GM19452 (cell line): ENCODE measurements at regions not wholly inside any gene's neighbourhood (a gene's known extent, or its start where the extent isn't known, plus 50 kb on each side); places are given as distances from the start of the nearest gene placed in this dataset.
"Not testable (repeated sequence)": the region's sequence is repeated elsewhere in the genome, so short reads cannot be mapped to it uniquely, and the experiment has no call there.

Experiments used
- ATAC-seq: cut with Tn5 transposase; IDR thresholded peaks from one replicate; pipeline ENCODE4 v1.9.1; 2021; ENCODE audit not compliant: unreplicated experiment

DNA sequence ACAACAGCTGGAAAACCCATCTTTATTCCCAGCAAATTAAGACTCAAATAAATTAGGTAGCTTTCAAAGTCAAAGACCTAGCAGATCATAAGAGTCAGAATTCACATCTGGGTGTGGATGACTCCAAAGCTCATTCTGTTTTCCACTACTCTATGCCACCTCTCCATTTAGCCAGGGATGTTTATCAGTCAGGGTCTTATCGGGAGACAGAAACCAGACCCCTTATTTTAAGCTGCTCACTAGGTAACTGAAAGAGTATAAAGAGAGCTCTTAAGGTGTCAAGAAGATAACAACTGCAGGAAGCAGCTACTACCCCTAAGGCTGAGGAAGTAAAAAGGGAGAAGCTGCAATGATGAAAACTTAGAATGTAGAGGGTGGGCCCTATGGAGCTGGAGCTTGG, 333.7 kb upstream of the KLF3 start:
- ATAC-seq: no peak

DNA sequence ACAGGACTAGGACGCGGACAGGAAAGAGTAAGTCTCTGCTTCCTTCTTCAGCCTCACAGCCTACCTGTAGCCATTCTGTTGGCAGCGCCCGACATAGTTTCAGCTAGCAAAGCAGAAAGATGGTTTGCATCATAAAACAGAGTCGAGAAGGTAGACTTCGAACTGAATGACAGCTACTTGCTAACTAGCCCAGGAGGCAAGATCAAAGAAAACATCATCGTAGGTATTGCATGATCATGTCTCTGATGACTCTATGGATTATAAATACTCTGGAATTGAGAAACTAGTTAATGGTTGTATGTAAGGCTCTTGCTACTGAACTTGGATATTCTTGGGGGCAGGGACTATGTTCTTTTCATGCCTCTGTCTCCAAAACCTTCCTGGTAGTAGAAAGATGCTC, 333.1 kb upstream of the KLF3 start:
- ATAC-seq: no peak

- ATAC-seq: no peak
Measured at GRCh38 chr4:38332699-38333098, 331.3 kb upstream of the KLF3 start.

GRCh38 chr4:38333219-38333618, 330.8 kb upstream of the KLF3 start:
- no peak for ATAC-seq

GRCh38 chr4:38334791-38335190, 329.2 kb upstream of the KLF3 start:
- no peak for ATAC-seq

GRCh38 chr4:38338939-38339338, 325.1 kb upstream of the KLF3 start:
- not testable (repeated sequence) for ATAC-seq

GRCh38 chr4:38343608-38344007, 320.4 kb upstream of the KLF3 start:
- ATAC-seq: no peak

GRCh38 chr4:38344929-38345328, 319.1 kb upstream of the KLF3 start:
- no peak for ATAC-seq

GRCh38 chr4:38347251-38347650, 316.7 kb upstream of the KLF3 start:
- no peak for ATAC-seq

GRCh38 chr4:38354421-38354820, 309.6 kb upstream of the KLF3 start:
- no peak for ATAC-seq

DNA sequence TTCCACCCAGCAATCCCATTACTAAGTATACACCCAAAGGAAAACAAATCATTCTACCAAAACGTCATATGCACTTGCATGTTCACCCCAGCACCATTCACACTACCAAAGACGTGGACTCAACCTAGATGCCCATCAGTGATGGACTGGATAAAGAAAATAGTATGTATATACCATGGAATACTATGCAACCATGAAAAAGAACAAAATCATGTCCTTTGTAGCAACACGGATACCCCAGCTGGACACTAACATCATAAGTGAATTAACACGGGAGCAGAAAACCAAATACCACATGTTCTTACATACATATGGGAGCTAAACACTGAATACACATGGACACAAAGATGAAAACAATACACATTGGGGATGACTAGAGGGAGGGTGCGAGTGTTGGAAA, 309.1 kb upstream of the KLF3 start:
- ATAC-seq: no peak

- no peak for ATAC-seq
Measured at GRCh38 chr4:38356686-38357085, 307.3 kb upstream of the KLF3 start.

DNA sequence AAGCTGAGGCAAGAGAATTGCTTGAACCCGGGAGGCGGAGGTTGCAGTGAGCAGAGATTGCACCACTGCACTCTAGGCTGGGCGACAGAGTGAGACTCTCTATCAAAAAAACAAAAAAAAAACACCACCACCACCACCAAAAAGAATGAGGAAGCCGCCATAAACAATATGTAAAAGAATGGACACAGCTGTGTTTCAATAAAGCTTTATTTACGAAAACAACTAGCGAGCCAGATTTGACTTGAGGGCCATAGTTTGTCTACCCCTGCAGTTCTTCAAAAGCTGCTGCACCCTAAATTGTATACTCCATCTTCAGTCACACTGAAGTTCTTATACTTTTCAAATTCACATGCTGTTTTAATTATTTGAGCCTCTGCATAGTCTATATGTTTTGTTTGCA, 306.5 kb upstream of the KLF3 start:
- no peak for ATAC-seq

GRCh38 chr4:38359113-38359512, 304.9 kb upstream of the KLF3 start:
- ATAC-seq: no peak

- ATAC-seq: no peak
Measured at GRCh38 chr4:38360201-38360600, 303.8 kb upstream of the KLF3 start.

- ATAC-seq: no peak
Measured at GRCh38 chr4:38364383-38364963, 299.5 kb upstream of the KLF3 start.

- no peak for ATAC-seq
Measured at GRCh38 chr4:38365261-38365660, 298.7 kb upstream of the KLF3 start.

DNA sequence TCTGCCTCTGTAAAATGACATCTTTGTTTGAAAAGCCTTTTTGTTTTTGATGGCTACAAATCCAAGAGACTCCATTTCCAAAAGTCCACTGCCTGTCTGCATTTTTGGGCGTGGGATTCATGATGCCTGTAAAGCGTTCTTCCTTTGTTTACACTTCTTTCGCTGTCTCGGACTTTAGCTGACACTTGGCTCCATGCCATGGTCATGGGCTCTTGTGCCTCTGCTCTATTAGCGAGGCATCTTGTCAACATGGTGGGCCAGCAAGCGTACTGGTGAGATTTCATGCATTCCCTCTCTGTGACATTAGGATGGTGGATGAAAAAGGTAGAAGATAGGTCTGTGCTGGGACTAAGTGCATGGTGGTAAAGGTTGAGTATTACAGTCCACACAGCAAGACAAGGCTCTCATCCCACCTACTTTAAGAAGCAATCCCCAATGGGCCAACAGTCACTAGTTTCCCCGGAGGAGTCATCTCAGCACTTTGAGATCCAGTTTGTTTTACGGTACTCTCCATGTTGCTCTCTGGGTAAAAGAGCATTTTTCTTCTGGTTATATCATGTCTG, 298.2 kb upstream of the KLF3 start:
- no peak for ATAC-seq

- ATAC-seq: no peak
Measured at GRCh38 chr4:38366456-38366855, 297.5 kb upstream of the KLF3 start.

- ATAC-seq: no peak
Measured at GRCh38 chr4:38366997-38367396, 297.0 kb upstream of the KLF3 start.

GRCh38 chr4:38367642-38368174, 296.3 kb upstream of the KLF3 start:
- ATAC-seq: no peak

DNA sequence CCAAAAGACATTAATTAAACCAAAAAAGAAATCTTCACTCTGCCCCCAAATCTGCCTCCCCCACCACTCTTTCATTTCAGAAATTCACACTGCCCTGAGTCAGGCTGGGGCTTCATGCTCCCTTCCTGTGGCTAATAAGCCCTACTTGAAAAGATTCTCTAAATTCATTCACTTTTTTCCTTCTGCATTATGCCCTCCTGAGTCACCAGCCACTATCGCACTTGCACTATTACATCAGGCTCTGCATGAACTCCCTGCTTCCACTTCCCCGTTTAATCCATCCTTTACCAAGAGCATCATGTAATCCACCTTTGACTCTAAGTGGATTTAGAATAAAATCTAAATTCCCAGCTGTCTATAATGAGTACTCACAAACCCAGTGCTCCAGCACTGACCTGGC, 295.4 kb upstream of the KLF3 start:
- ATAC-seq: no peak

DNA sequence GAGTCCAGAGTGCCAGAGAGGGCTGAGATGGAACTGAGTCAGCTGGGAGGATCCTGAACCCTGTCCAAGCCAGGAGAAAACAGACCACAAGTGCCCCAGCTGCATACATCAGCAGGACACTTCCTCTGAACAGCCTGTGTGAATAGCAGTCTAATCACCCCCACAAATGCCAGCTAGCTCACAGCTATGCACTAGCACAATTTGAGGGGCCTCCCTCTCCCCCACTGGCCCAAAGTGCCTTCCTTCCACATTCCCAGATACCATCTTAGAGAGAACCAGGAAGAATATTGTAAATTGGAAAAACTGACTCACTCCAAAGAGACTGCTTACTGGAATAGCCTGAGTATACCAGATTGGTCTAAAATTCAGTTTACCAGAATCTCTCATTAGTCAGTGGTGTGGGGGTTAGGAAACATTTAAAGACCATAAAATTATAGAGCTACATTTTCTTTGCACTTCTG, 292.6 kb upstream of the KLF3 start:
- no peak for ATAC-seq
